H9 (cell line): ENCODE measurements at regions not wholly inside any gene's neighbourhood (a gene's known extent, or its start where the extent isn't known, plus 50 kb on each side); places are given as distances from the start of the nearest gene placed in this dataset.
"Not testable (repeated sequence)": the region's sequence is repeated elsewhere in the genome, so short reads cannot be mapped to it uniquely, and the experiment has no call there.

Experiments used
- DNase-seq: peaks from one replicate; pipeline ENCODE4 v3.0.0-alpha.2; 2017
- H2AFZ ChIP-seq: one replicate; pipeline ENCODE4 v1.6.1; 2013; ENCODE audit warnings: mild to moderate bottlenecking, low read length, control low read depth, moderate library complexity
- H2AK5ac ChIP-seq: 2 replicates; pipeline ENCODE4 v1.6.1; 2013; ENCODE audit warnings: low read length, control low read depth, mixed read lengths; ENCODE audit not compliant: insufficient read length
- H2BK120ac ChIP-seq: one replicate; pipeline ENCODE4 v1.6.1; 2013; ENCODE audit warnings: low read depth, mild to moderate bottlenecking, low read length, control low read depth, inconsistent platforms; ENCODE audit not compliant: poor library complexity, severe bottlenecking
- H2BK12ac ChIP-seq: 2 replicates; pipeline ENCODE4 v1.6.1; 2013; ENCODE audit warnings: low read length, control low read depth, mixed read lengths, low read depth; ENCODE audit not compliant: insufficient read length
- H2BK15ac ChIP-seq: 2 replicates; pipeline ENCODE4 v1.6.1; 2013; ENCODE audit warnings: low read depth, low read length, control low read depth
- H2BK20ac ChIP-seq: one replicate; pipeline ENCODE4 v1.6.1; 2013; ENCODE audit warnings: low read depth, mild to moderate bottlenecking, low read length, control low read depth, inconsistent platforms; ENCODE audit not compliant: poor library complexity, severe bottlenecking
- H2BK5ac ChIP-seq: 2 replicates; pipeline ENCODE4 v1.6.1; 2013; ENCODE audit warnings: low read length, control low read depth, mixed read lengths; ENCODE audit not compliant: insufficient read length
- H3K14ac ChIP-seq: 2 replicates; pipeline ENCODE4 v1.6.1; 2013; ENCODE audit warnings: low read length, control low read depth; ENCODE audit not compliant: insufficient read depth
- H3K18ac ChIP-seq: 2 replicates; pipeline ENCODE4 v1.6.1; 2013; ENCODE audit warnings: low read depth, mild to moderate bottlenecking, mixed read lengths, low read length, control low read depth; ENCODE audit not compliant: insufficient read length
- H3K23ac ChIP-seq: 2 replicates; pipeline ENCODE4 v1.6.1; 2013; ENCODE audit warnings: low read length, control low read depth, mixed read lengths, low read depth; ENCODE audit not compliant: insufficient read length
- H3K23me2 ChIP-seq: 2 replicates; pipeline ENCODE4 v1.6.1; 2013; ENCODE audit warnings: low read depth, mild to moderate bottlenecking, mixed read lengths, low read length, control low read depth; ENCODE audit not compliant: insufficient read length, poor library complexity, severe bottlenecking
- H3K27ac ChIP-seq: 2 replicates; pipeline ENCODE4 v1.5.1; 2013; ENCODE audit warnings: low read length, control low read depth, mixed read lengths, low read depth; ENCODE audit not compliant: insufficient read length
- H3K27me3 ChIP-seq: 2 replicates; pipeline ENCODE4 v1.6.1; 2013; ENCODE audit warnings: low read length, control low read depth, inconsistent platforms; ENCODE audit not compliant: insufficient read depth
- H3K4ac ChIP-seq: 2 replicates; pipeline ENCODE4 v1.6.1; 2013; ENCODE audit warnings: low read depth, mild to moderate bottlenecking, control low read depth, inconsistent platforms, low read length, moderate library complexity
- H3K4me1 ChIP-seq: 2 replicates; pipeline ENCODE4 v1.6.1; 2013; ENCODE audit warnings: low read length, control low read depth, inconsistent platforms; ENCODE audit not compliant: insufficient read depth
- H3K4me2 ChIP-seq: 2 replicates; pipeline ENCODE4 v1.6.1; 2013; ENCODE audit warnings: low read length, control low read depth, mixed read lengths; ENCODE audit not compliant: insufficient read length, insufficient read depth
- H3K56ac ChIP-seq: 2 replicates; pipeline ENCODE4 v1.6.1; 2013; ENCODE audit warnings: low read depth, mild to moderate bottlenecking, mixed read lengths, low read length, control low read depth; ENCODE audit not compliant: insufficient read length
- H3K79me1 ChIP-seq: 2 replicates; pipeline ENCODE4 v1.6.1; 2013; ENCODE audit warnings: low read depth, mild to moderate bottlenecking, moderate library complexity, low read length, control low read depth, inconsistent platforms; ENCODE audit not compliant: insufficient read depth, poor library complexity, severe bottlenecking
- H3K79me2 ChIP-seq: 2 replicates; pipeline ENCODE4 v1.6.1; 2013; ENCODE audit warnings: low read length, control low read depth, inconsistent platforms; ENCODE audit not compliant: insufficient read depth
- H3K9ac ChIP-seq: 2 replicates; pipeline ENCODE4 v1.6.1; 2013; ENCODE audit warnings: low read length, control low read depth, mixed read lengths; ENCODE audit not compliant: insufficient read length; ENCODE audit errors: extremely low read depth
- H3K9me3 ChIP-seq: one replicate; pipeline ENCODE4 v1.6.1; 2013; ENCODE audit warnings: low read depth, low read length, inconsistent platforms; ENCODE audit not compliant: control insufficient read depth
- H3T11ph ChIP-seq: one replicate; pipeline ENCODE4 v1.6.1; 2013; ENCODE audit warnings: mild to moderate bottlenecking, low read length, control low read depth, inconsistent platforms
- H4K20me1 ChIP-seq: one replicate; pipeline ENCODE4 v1.6.1; 2013; ENCODE audit not compliant: control insufficient read depth, insufficient read length, insufficient read depth
- H4K5ac ChIP-seq: 2 replicates; pipeline ENCODE4 v1.6.1; 2013; ENCODE audit warnings: low read depth, mild to moderate bottlenecking, mixed read lengths, low read length, control low read depth; ENCODE audit not compliant: insufficient read length
- H4K8ac ChIP-seq: replicated peaks from 2 replicates; pipeline ENCODE4 v1.6.1; 2013; ENCODE audit warnings: low read length, control low read depth, mixed read lengths, low read depth; ENCODE audit not compliant: insufficient read length
- H4K91ac ChIP-seq: 2 replicates; pipeline ENCODE4 v1.6.1; 2013; ENCODE audit warnings: low read depth, mild to moderate bottlenecking, moderate library complexity, mixed read lengths, low read length, control low read depth; ENCODE audit not compliant: insufficient read length
- H3K27ac Mint-ChIP-seq, 3 experiments: 2 replicates in 2 of 3; 3 replicates in 1 of 3; pipeline ENCODE4 v1.8.0; 2020 to 2021; ENCODE audit warnings: mixed read lengths in 3 of 3, mild to moderate bottlenecking in 1 of 3, moderate library complexity in 1 of 3
- H3K27me3 Mint-ChIP-seq: 2 replicates; pipeline ENCODE4 v1.8.0; 2021; ENCODE audit warnings: low read depth, mild to moderate bottlenecking, moderate library complexity, mixed read lengths
- H3K36me3 Mint-ChIP-seq, 3 experiments: 2 replicates in 2 of 3; 3 replicates in 1 of 3; pipeline ENCODE4 v1.8.0; 2020 to 2021; ENCODE audit warnings: low read depth in 3 of 3, mixed read lengths in 3 of 3; ENCODE audit not compliant: insufficient read depth in 1 of 3
- H3K4me1 Mint-ChIP-seq, 2 experiments: 2 replicates each; pipeline ENCODE4 v1.8.0; 2020; ENCODE audit warnings: mixed read lengths in 2 of 2
- H3K4me3 Mint-ChIP-seq, 2 experiments: 2 replicates in 1 of 2; 3 replicates in 1 of 2; pipeline ENCODE4 v1.8.0; 2020 to 2021; ENCODE audit warnings: mild to moderate bottlenecking in 2 of 2, mixed read lengths in 2 of 2, moderate library complexity in 1 of 2
- H3K9me3 Mint-ChIP-seq, 2 experiments: 2 replicates in 1 of 2; 3 replicates in 1 of 2; pipeline ENCODE4 v1.8.0; 2020; ENCODE audit warnings: mild to moderate bottlenecking in 2 of 2, mixed read lengths in 2 of 2, moderate library complexity in 1 of 2
- WGBS: extraction: QIAGEN DNeasy Blood & Tissue Kit; methylation state at CpG from one replicate; pipeline ENCODE4 v1.1.7; 2013; ENCODE audit warnings: missing lambda C conversion rate, low lambda C conversion rate, mixed read lengths; ENCODE audit not compliant: insufficient read length; ENCODE audit errors: extremely low coverage; 5-methylcytosine and 5-hydroxymethylcytosine counted together
- TF ChIP-seq, protein P1 (sequence below): fragments of 200-600 bp; sonication (generic); conservative IDR thresholded peaks from 3 replicates; pipeline ENCODE4 v1.8.0; 2021; ENCODE audit warnings: antibody characterized with exemption, mild to moderate bottlenecking

DNA sequence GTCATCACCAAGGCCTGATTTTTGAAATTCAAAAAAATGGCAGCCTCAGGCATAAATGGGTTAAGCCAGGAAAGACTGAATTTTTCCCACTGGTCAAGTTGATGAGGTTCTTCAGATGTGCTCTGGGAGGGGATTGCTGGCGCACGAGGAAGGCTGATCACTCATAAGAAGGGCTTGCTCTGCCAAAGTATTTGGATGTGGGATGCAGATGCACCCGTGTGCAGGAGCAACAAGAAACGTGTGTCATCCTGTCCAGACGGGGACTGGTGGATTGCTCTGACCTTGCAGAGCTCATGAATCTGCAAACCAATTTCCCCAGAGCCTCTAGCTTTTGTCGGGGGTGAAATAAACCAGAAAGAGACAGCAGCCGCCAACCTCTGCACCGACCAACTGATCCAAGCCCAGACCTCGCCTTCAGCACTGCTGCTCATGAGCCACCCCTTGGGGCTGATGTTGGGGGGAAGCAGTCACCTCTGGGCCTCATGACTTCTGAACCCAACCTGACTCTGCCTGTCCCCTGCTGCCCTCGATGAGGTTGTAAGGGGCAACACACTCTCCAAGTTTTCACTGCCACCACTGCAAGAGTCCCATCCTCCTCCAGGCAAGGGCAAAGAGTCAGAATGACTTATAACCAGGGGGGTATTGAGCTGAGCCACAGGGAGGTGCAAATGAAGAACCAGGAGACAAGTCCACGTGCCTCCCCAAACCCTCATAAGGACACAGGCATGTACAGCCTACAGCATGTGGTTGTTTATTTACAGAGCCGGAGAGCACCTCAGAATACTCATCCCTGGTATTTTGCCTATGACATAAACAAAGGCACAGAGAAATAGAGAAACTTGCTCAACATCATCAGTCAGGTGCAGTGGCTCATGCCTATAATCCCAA, 452.0 kb downstream of the SOX9 start:
- Histone ChIP-seq H2BK12ac (no peak overlapping the region), H3K14ac (no peak overlapping the region), H3K79me2 (no peaks in the 10 kb centered on the region), H3T11ph (no peak overlapping the region), H3K4ac (no peak overlapping the region), H3K9ac (no peak overlapping the region), H3K27ac (no peak overlapping the region), H3K27me3 (no peaks in the 10 kb centered on the region; the same call in 1 of the 2 replicates), H2BK15ac (no peak overlapping the region), H3K18ac (no peak overlapping the region), H3K4me1 (no peaks in the 10 kb centered on the region), H3K56ac (no peak overlapping the region), H4K20me1 (peaks cover 2% of the 10 kb centered on the region), H3K4me2 (no peak overlapping the region), H3K9me3 (no peaks in the 10 kb centered on the region), H3K79me1 (no peaks in the 10 kb centered on the region), H3K23ac (no peak overlapping the region), H4K91ac (no peak overlapping the region), H2BK20ac (no peak overlapping the region), H2BK120ac (no peak overlapping the region), H2AFZ (no peak overlapping the region), H2AK5ac (no peak overlapping the region), H2BK5ac (no peak overlapping the region), H4K8ac (no peak overlapping the region), H4K5ac (no peak overlapping the region), H3K23me2 (no peaks in the 10 kb centered on the region)
- Mint-ChIP-seq H3K4me1 (peaks cover 23 to 43% of the 10 kb centered on the region in 2 experiments), H3K9me3 (no peaks in the 10 kb centered on the region), H3K27me3 (peaks cover 14% of the 10 kb centered on the region), H3K36me3 (no peaks in the 10 kb centered on the region), H3K27ac (no peak overlapping the region), H3K4me3 (no peak overlapping the region)
- no peak for DNase-seq
- no CpG with 5 or more reads among the region's 12 CpGs for WGBS
- TF ChIP-seq, protein P1, sequence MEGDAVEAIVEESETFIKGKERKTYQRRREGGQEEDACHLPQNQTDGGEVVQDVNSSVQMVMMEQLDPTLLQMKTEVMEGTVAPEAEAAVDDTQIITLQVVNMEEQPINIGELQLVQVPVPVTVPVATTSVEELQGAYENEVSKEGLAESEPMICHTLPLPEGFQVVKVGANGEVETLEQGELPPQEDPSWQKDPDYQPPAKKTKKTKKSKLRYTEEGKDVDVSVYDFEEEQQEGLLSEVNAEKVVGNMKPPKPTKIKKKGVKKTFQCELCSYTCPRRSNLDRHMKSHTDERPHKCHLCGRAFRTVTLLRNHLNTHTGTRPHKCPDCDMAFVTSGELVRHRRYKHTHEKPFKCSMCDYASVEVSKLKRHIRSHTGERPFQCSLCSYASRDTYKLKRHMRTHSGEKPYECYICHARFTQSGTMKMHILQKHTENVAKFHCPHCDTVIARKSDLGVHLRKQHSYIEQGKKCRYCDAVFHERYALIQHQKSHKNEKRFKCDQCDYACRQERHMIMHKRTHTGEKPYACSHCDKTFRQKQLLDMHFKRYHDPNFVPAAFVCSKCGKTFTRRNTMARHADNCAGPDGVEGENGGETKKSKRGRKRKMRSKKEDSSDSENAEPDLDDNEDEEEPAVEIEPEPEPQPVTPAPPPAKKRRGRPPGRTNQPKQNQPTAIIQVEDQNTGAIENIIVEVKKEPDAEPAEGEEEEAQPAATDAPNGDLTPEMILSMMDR, result no peak

DNA sequence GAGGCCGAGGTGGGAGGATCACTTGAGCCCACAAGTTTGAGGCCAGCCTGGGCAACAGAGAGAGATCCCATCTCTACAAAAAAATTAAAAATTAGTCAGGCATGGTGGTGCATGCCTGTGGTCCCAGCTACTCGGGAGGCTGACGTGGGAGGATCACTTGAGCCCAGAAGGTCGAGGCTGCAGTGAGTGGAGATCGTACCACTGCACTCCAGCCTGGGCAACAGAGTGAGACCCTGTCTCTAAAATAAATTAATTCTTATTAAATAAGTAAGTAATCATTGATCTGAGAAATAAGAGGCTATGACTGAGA, 452.6 kb downstream of the SOX9 start:
- H3K79me1 ChIP-seq, H3K9me3 ChIP-seq, H4K20me1 ChIP-seq, H3K56ac ChIP-seq, H3K9me3 Mint-ChIP-seq, H4K5ac ChIP-seq, H3K27me3 ChIP-seq, H3K79me2 ChIP-seq, H2BK12ac ChIP-seq, H3K18ac ChIP-seq, H3K4ac ChIP-seq, H4K8ac ChIP-seq, H3T11ph ChIP-seq, H3K4me1 ChIP-seq, H2BK5ac ChIP-seq, H3K36me3 Mint-ChIP-seq, H2BK20ac ChIP-seq, H2AFZ ChIP-seq, H3K14ac ChIP-seq, H3K9ac ChIP-seq, DNase-seq, H3K4me3 Mint-ChIP-seq, H4K91ac ChIP-seq, H2AK5ac ChIP-seq, H3K4me2 ChIP-seq, H2BK15ac ChIP-seq, H3K27ac ChIP-seq, H3K23ac ChIP-seq, H2BK120ac ChIP-seq, H3K23me2 ChIP-seq, H3K27ac Mint-ChIP-seq: not testable (repeated sequence)
- H3K27me3 Mint-ChIP-seq, result peaks cover 19% of the 10 kb centered on the region
- peaks cover 23 to 43% of the 10 kb centered on the region in 2 experiments for H3K4me1 Mint-ChIP-seq
- no CpG with 5 or more reads among the region's 5 CpGs for WGBS
